HCT116 (cell line): ENCODE measurements at regions not wholly inside any gene's neighbourhood (a gene's known extent, or its start where the extent isn't known, plus 50 kb on each side); places are given as distances from the start of the nearest gene placed in this dataset.

Experiments used
- ATAC-seq: fragments of 200-7000 bp; cut with Tn5 transposase; 2 replicates; pipeline ENCODE4 v1.9.1; 2020; ENCODE audit warnings: mild to moderate bottlenecking, moderate library complexity
- BruUV-seq: library from RNA; stranded (reverse); fragments of 400-500 nt; replicated peaks from 2 replicates; lab custom pipeline; 2021; lab: Mats Ljungman, UMichigan
- CTCF ChIA-PET: fragments of 300-600 bp; sonication (Branson Sonifier 250); formaldehyde crosslinking; loops from one replicate; lab custom pipeline; 2021; ENCODE audit warnings: antibody characterized with exemption; lab: Charles Lee
- POLR2A ChIA-PET: fragments of 300-600, 350-600 bp; sonication (Branson Sonifier 250); formaldehyde crosslinking; loops from one replicate; lab custom pipeline; 2021; ENCODE audit warnings: antibody characterized with exemption; lab: Charles Lee
- RAD21 ChIA-PET, 2 experiments: fragments of 300-600 bp; sonication (Branson Sonifier 250); formaldehyde crosslinking; loops; one replicate each; lab custom pipeline; 2023; ENCODE audit warnings: low total read pairs in 2 of 2; ENCODE audit not compliant: uncharacterized antibody in 2 of 2, unreplicated experiment in 2 of 2, low non-redundant PET in 1 of 2; lab: Charles Lee
- DNase-seq: peaks from one replicate; pipeline ENCODE4 v3.0.0-alpha.2; 2010; ENCODE audit warnings: low read depth, low spot score
- H2AFZ ChIP-seq: fragments of 200-600 bp; shearing (Covaris generic), sonication (generic); 2 replicates; pipeline ENCODE4 v1.6.1; 2017; ENCODE audit warnings: low read depth, mixed run types, mixed read lengths, antibody characterized with exemption, low read length; ENCODE audit not compliant: poor library complexity, severe bottlenecking
- H3K27ac ChIP-seq: 2 replicates; pipeline ENCODE4 v1.5.1; 2012; ENCODE audit warnings: low read depth, low read length
- H3K27me3 ChIP-seq: fragments of 200-600 bp; sonication (generic); 2 replicates; pipeline ENCODE4 v1.6.1; 2016; ENCODE audit warnings: mixed run types, low read length, mixed read lengths; ENCODE audit not compliant: insufficient read depth
- H3K36me3 ChIP-seq, 2 experiments: fragments of 200-500 bp in 1 of 2; fragments of 200-600 bp in 1 of 2; sonication (Bioruptor generic) in 1 of 2; sonication (generic) in 1 of 2; 2 replicates each; pipeline versions ENCODE4 v1.5.1 to v1.6.1; 2014 to 2016; ENCODE audit warnings: low read length in 2 of 2, inconsistent platforms in 1 of 2, mixed read lengths in 1 of 2, mixed run types in 1 of 2; ENCODE audit not compliant: insufficient read depth in 2 of 2, control insufficient read depth in 1 of 2
- H3K4me1 ChIP-seq, 2 experiments: fragments of 200-600 bp in 1 of 2; sonication (generic) in 1 of 2; 2 replicates each; pipeline versions ENCODE4 v1.5.1 to v1.6.1; 2012 to 2017; ENCODE audit warnings: low read length in 2 of 2, inconsistent platforms in 1 of 2, mild to moderate bottlenecking in 1 of 2, mixed read lengths in 1 of 2, mixed run types in 1 of 2, moderate library complexity in 1 of 2; ENCODE audit not compliant: insufficient read depth in 2 of 2, control insufficient read depth in 1 of 2
- H3K4me2 ChIP-seq: fragments of 200-600 bp; sonication (generic); 2 replicates; pipeline ENCODE4 v1.6.1; 2017; ENCODE audit warnings: mixed run types, low read length, mixed read lengths
- H3K4me3 ChIP-seq, 2 experiments: fragments of 200-600 bp in 1 of 2; sonication (generic) in 1 of 2; replicated peaks in 1 of 2; 2 replicates each; pipeline ENCODE4 v1.5.1; 2011 to 2016; ENCODE audit warnings: low read length in 2 of 2, control low read depth in 1 of 2, low read depth in 1 of 2, mild to moderate bottlenecking in 1 of 2, mixed read lengths in 1 of 2, mixed run types in 1 of 2
- H3K79me2 ChIP-seq: fragments of 200-600 bp; sonication (generic); 2 replicates; pipeline ENCODE4 v1.6.1; 2017; ENCODE audit warnings: mild to moderate bottlenecking, mixed run types, low read length, moderate library complexity, mixed read lengths; ENCODE audit not compliant: insufficient read depth
- H3K9ac ChIP-seq: fragments of 200-600 bp; sonication (generic); 2 replicates; pipeline ENCODE4 v1.6.1; 2016; ENCODE audit warnings: low read length, mixed read lengths
- H3K9me2 ChIP-seq: fragments of 200-600 bp; sonication (generic), shearing (Covaris generic); 2 replicates; pipeline ENCODE4 v1.6.1; 2017; ENCODE audit warnings: mixed run types, mild to moderate bottlenecking, moderate library complexity; ENCODE audit not compliant: insufficient read depth
- H3K9me3 ChIP-seq, 2 experiments: fragments of 200-500 bp in 1 of 2; fragments of 200-600 bp in 1 of 2; sonication (Bioruptor generic) in 1 of 2; sonication (generic) in 1 of 2; 2 replicates each; pipeline ENCODE4 v1.6.1; 2014 to 2017; ENCODE audit warnings: low read length in 2 of 2, mixed read lengths in 2 of 2, inconsistent platforms in 1 of 2, low read depth in 1 of 2, mild to moderate bottlenecking in 1 of 2, mixed run types in 1 of 2, moderate library complexity in 1 of 2; ENCODE audit not compliant: control insufficient read depth in 1 of 2, insufficient read depth in 1 of 2
- H4K20me1 ChIP-seq: fragments of 200-600 bp; sonication (generic), shearing (Covaris generic); 2 replicates; pipeline ENCODE4 v1.6.1; 2017; ENCODE audit warnings: mixed run types, mild to moderate bottlenecking, moderate library complexity; ENCODE audit not compliant: insufficient read depth
- EGR1 ChIP-seq: IDR thresholded peaks from 2 replicates; pipeline ENCODE4 v1.6.1; 2012; ENCODE audit warnings: low read depth
- ELF1 ChIP-seq: IDR thresholded peaks from 2 replicates; pipeline ENCODE4 v1.6.1; 2012; ENCODE audit warnings: low read depth, borderline replicate concordance
- EZH2 ChIP-seq: fragments of 200-600 bp; sonication (generic); IDR thresholded peaks from 2 replicates; pipeline ENCODE4 v1.6.1; 2017; ENCODE audit warnings: antibody characterized with exemption, mixed run types
- EZH2phosphoT487 ChIP-seq: fragments of 200-600 bp; IDR thresholded peaks from 2 replicates; pipeline ENCODE4 v1.6.1; 2018; ENCODE audit warnings: antibody characterized with exemption, borderline replicate concordance
- FOSL1 ChIP-seq: IDR thresholded peaks from 2 replicates; pipeline ENCODE4 v1.6.1; 2012; ENCODE audit warnings: low read depth
- POLR2A ChIP-seq: IDR thresholded peaks from 2 replicates; pipeline ENCODE4 v1.7.0; 2011; ENCODE audit warnings: borderline replicate concordance; ENCODE audit not compliant: insufficient read depth, insufficient read length; ENCODE audit errors: extremely low read depth
- SIN3A ChIP-seq: IDR thresholded peaks from 2 replicates; pipeline ENCODE4 v1.6.1; 2012; ENCODE audit warnings: low read depth
- SP1 ChIP-seq: IDR thresholded peaks from 2 replicates; pipeline ENCODE4 v1.6.1; 2012; ENCODE audit warnings: low read depth
- TCF7L2 ChIP-seq: IDR thresholded peaks from 2 replicates; pipeline ENCODE4 v1.7.0; 2011; ENCODE audit warnings: borderline replicate concordance, inconsistent platforms; ENCODE audit not compliant: insufficient read depth, insufficient read length; ENCODE audit errors: extremely low read depth
- YY1 ChIP-seq: IDR thresholded peaks from 2 replicates; pipeline ENCODE4 v1.6.1; 2011; ENCODE audit warnings: low read length, low read depth, moderate library complexity, mild to moderate bottlenecking; ENCODE audit not compliant: insufficient replicate concordance; ENCODE audit errors: extremely low read depth
- ZFX ChIP-seq: fragments of 450-650 bp; IDR thresholded peaks from 2 replicates; pipeline ENCODE4 v1.6.1; 2017
- ZNF274 ChIP-seq: fragments of 200-500 bp; sonication (Bioruptor generic); IDR thresholded peaks from 2 replicates; pipeline ENCODE4 v1.6.1; 2014; ENCODE audit warnings: mild to moderate bottlenecking, low read depth, low read length, inconsistent platforms
- intact Hi-C: fragments of 100-400 bp; cut with micrococcal nuclease; formaldehyde crosslinking; loops from 2 replicates; pipeline ENCODE4 v1.10.0; 2022
- TF ChIP-seq, protein P1 (sequence below): IDR thresholded peaks from 2 replicates; pipeline ENCODE4 v1.6.1; 2012; ENCODE audit warnings: low read depth
- TF ChIP-seq, protein P2 (sequence below), 3 experiments: fragments of 200-600 bp in 1 of 3; sonication (generic) in 1 of 3; IDR thresholded peaks in 2 of 3; conservative IDR thresholded peaks in 1 of 3; 2 replicates each; pipeline ENCODE4 v1.5.1; 2012 to 2017; ENCODE audit warnings: low read depth in 2 of 3, low read length in 2 of 3, antibody characterized with exemption in 1 of 3, borderline replicate concordance in 1 of 3, control low read depth in 1 of 3, mild to moderate bottlenecking in 1 of 3, mixed read lengths in 1 of 3, mixed run types in 1 of 3, moderate library complexity in 1 of 3; ENCODE audit not compliant: insufficient read depth in 1 of 3

DNA sequence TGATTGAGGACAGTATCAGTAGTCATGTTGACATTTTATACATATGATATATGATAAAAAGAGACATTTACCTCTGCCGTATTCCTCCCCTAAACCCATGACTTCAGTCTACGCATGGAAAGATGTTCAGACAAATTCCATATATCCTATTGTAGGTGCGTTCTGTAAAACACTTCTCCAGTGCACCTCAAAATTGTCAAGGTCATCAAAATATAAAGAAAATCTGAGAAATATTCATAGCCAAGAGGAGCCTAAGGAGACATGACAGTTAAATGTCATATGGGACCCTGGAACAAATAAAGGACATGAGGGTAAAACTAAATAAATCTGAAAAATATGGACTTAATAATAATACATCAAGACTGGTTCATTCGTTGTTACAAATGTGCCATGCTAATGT, 71.5 kb downstream of the CCER1 start (continued):
- TF ChIP-seq, protein P1, sequence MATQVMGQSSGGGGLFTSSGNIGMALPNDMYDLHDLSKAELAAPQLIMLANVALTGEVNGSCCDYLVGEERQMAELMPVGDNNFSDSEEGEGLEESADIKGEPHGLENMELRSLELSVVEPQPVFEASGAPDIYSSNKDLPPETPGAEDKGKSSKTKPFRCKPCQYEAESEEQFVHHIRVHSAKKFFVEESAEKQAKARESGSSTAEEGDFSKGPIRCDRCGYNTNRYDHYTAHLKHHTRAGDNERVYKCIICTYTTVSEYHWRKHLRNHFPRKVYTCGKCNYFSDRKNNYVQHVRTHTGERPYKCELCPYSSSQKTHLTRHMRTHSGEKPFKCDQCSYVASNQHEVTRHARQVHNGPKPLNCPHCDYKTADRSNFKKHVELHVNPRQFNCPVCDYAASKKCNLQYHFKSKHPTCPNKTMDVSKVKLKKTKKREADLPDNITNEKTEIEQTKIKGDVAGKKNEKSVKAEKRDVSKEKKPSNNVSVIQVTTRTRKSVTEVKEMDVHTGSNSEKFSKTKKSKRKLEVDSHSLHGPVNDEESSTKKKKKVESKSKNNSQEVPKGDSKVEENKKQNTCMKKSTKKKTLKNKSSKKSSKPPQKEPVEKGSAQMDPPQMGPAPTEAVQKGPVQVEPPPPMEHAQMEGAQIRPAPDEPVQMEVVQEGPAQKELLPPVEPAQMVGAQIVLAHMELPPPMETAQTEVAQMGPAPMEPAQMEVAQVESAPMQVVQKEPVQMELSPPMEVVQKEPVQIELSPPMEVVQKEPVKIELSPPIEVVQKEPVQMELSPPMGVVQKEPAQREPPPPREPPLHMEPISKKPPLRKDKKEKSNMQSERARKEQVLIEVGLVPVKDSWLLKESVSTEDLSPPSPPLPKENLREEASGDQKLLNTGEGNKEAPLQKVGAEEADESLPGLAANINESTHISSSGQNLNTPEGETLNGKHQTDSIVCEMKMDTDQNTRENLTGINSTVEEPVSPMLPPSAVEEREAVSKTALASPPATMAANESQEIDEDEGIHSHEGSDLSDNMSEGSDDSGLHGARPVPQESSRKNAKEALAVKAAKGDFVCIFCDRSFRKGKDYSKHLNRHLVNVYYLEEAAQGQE = no peak
- TF ChIP-seq FOSL1 = no peak

DNA sequence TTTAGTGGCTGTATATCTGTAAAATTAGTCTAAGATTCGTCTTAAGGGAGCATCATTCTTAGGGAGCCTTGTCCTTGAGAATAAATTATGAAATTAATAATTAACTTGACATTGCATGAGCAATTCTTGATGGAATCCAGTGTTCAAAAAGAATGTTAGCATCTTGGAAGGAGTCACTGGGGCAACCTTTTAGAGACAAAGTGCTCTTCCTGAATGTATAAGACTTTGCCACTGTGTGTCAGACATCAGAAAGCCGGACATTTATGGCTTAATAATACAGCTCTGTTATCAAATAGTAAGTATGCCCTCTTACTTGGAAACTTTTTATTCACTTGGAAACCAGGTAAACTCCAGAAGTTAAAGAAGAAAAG, 83.3 kb downstream of the CCER1 start:
- no peaks in the 10 kb centered on the region for H4K20me1 ChIP-seq
- no peak overlapping the region for H3K27ac ChIP-seq
- H3K4me3 ChIP-seq = no peak overlapping the region
- POLR2A ChIA-PET = no interaction called here
- no peaks in the 10 kb centered on the region for H3K79me2 ChIP-seq
- no peak overlapping the region for H2AFZ ChIP-seq
- TF ChIP-seq ZNF274 (no peak), TCF7L2 (no peak), ZFX (no peak), POLR2A (no peak), EZH2 (no peak), FOSL1 (no peak), SIN3A (no peak), YY1 (no peak), EGR1 (no peak), SP1 (no peak), EZH2phosphoT487 (no peak), ELF1 (no peak)
- TF ChIP-seq, protein P2, sequence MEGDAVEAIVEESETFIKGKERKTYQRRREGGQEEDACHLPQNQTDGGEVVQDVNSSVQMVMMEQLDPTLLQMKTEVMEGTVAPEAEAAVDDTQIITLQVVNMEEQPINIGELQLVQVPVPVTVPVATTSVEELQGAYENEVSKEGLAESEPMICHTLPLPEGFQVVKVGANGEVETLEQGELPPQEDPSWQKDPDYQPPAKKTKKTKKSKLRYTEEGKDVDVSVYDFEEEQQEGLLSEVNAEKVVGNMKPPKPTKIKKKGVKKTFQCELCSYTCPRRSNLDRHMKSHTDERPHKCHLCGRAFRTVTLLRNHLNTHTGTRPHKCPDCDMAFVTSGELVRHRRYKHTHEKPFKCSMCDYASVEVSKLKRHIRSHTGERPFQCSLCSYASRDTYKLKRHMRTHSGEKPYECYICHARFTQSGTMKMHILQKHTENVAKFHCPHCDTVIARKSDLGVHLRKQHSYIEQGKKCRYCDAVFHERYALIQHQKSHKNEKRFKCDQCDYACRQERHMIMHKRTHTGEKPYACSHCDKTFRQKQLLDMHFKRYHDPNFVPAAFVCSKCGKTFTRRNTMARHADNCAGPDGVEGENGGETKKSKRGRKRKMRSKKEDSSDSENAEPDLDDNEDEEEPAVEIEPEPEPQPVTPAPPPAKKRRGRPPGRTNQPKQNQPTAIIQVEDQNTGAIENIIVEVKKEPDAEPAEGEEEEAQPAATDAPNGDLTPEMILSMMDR (IDR thresholded peaks at IDR 0.05 in 2 of 3, conservative IDR thresholded peaks at IDR 0.05 in 1 of 3; ENCODE audit: borderline replicate concordance in 1 of 3, insufficient read depth in 1 of 3, low read depth in 2 of 3, low read length in 2 of 3) = no peak
- TF ChIP-seq, protein P1 = no peak
- no peaks in the 10 kb centered on the region for H3K36me3 ChIP-seq
- H3K27me3 ChIP-seq = no peaks in the 10 kb centered on the region
- H3K9me3 ChIP-seq = no peaks in the 10 kb centered on the region
- H3K4me1 ChIP-seq = no peaks in the 10 kb centered on the region
- RAD21 ChIA-PET = no interaction called here
- intact Hi-C loops = no loop called here
- H3K9me2 ChIP-seq = no peaks in the 10 kb centered on the region
- no peak overlapping the region for H3K4me2 ChIP-seq
- H3K9ac ChIP-seq = no peak overlapping the region
- CTCF ChIA-PET = no interaction called here
- ATAC-seq (no peak), DNase-seq (no peak)
- BruUV-seq = no TSS peak
